HG02973 (cell line): ENCODE measurements at regions not wholly inside any gene's neighbourhood (a gene's known extent, or its start where the extent isn't known, plus 50 kb on each side); places are given as distances from the start of the nearest gene placed in this dataset.

Source experiments
- ATAC-seq: cut with Tn5 transposase; IDR thresholded peaks from one replicate; pipeline ENCODE4 v1.9.1; 2021; ENCODE audit warnings: moderate library complexity; ENCODE audit not compliant: unreplicated experiment

- no peak for ATAC-seq
These were observed 73.0 kb upstream of the HMGN3 start for GRCh38 chr6:79307321-79308036.

GRCh38 chr6:79305020-79305419 is 70.5 kb upstream of the HMGN3 start:
- no peak for ATAC-seq

GRCh38 chr6:79302341-79302740 is 67.9 kb upstream of the HMGN3 start:
- no peak for ATAC-seq

- no peak for ATAC-seq
These were observed 66.8 kb upstream of the HMGN3 start for GRCh38 chr6:79301290-79301689.

GRCh38 chr6:79296211-79296610 is 61.7 kb upstream of the HMGN3 start:
- no peak for ATAC-seq
